ENCODE measurements at regions not wholly inside any gene's neighbourhood (a gene's known extent, or its start where the extent isn't known, plus 50 kb on each side); places are given as distances from the start of the nearest gene placed in this dataset.

- DNase-seq = no peak
Observed at GRCh38 chr3:99498550-99499234, 139.7 kb upstream of the COL8A1 start.

- DNase-seq = no peak
Observed at GRCh38 chr3:99487894-99488293, 150.5 kb upstream of the COL8A1 start.

- DNase-seq = no peak
Observed at GRCh38 chr3:99485286-99485685, 153.1 kb upstream of the COL8A1 start.

- no peak for DNase-seq
Observed at GRCh38 chr3:99484871-99485270, 153.5 kb upstream of the COL8A1 start.

GRCh38 chr3:99483841-99484240 lies 154.6 kb upstream of the COL8A1 start:
- DNase-seq = no peak

- no peak for DNase-seq
Observed at GRCh38 chr3:99482191-99482590, 156.2 kb upstream of the COL8A1 start.

- no peak for DNase-seq
Observed at GRCh38 chr3:99481561-99481960, 156.8 kb upstream of the COL8A1 start.

- no peak for DNase-seq
Observed at GRCh38 chr3:99479768-99480167, 158.6 kb upstream of the COL8A1 start.

GRCh38 chr3:99477650-99478049 lies 160.7 kb upstream of the COL8A1 start:
- DNase-seq = no peak

GRCh38 chr3:99475229-99475628 lies 163.2 kb upstream of the COL8A1 start:
- no peak for DNase-seq

GRCh38 chr3:99474776-99475175 lies 163.6 kb upstream of the COL8A1 start:
- DNase-seq = no peak

GRCh38 chr3:99473321-99473751 lies 165.1 kb upstream of the COL8A1 start:
- no peak for DNase-seq

GRCh38 chr3:99472385-99472784 lies 166.0 kb upstream of the COL8A1 start:
- no peak for DNase-seq

- DNase-seq = no peak
Observed at GRCh38 chr3:99471353-99472323, 166.8 kb upstream of the COL8A1 start.

GRCh38 chr3:99470841-99471240 lies 167.6 kb upstream of the COL8A1 start:
- DNase-seq = no peak

- DNase-seq = no peak
Observed at GRCh38 chr3:99468918-99469317, 169.5 kb upstream of the COL8A1 start.

GRCh38 chr3:99467420-99467819 lies 171.0 kb upstream of the COL8A1 start:
- no peak for DNase-seq

GRCh38 chr3:99466331-99466730 lies 172.1 kb upstream of the COL8A1 start:
- DNase-seq = no peak

GRCh38 chr3:99458013-99458412 lies 180.4 kb upstream of the COL8A1 start:
- DNase-seq = no peak

GRCh38 chr3:99442599-99442998 lies 195.8 kb upstream of the COL8A1 start:
- DNase-seq = no peak

GRCh38 chr3:99439892-99440291 lies 198.5 kb upstream of the COL8A1 start:
- no peak for DNase-seq

- DNase-seq = no peak
Observed at GRCh38 chr3:99434190-99434589, 204.2 kb upstream of the COL8A1 start.

- no peak for DNase-seq
Observed at GRCh38 chr3:99430348-99431134, 207.9 kb upstream of the COL8A1 start.
